Loucy (cell line): ENCODE measurements at regions not wholly inside any gene's neighbourhood (a gene's known extent, or its start where the extent isn't known, plus 50 kb on each side); places are given as distances from the start of the nearest gene placed in this dataset.

ENCODE experiments used
- H2AFZ ChIP-seq: fragments of 200-600 bp; sonication (generic); 2 replicates; pipeline ENCODE4 v1.6.0; 2016; ENCODE audit warnings: antibody characterized with exemption, mild to moderate bottlenecking, low read length, moderate library complexity
- H3F3A ChIP-seq: fragments of 200-600 bp; 2 replicates; pipeline ENCODE4 v1.6.0; 2016; ENCODE audit warnings: antibody characterized with exemption, low read depth, mild to moderate bottlenecking
- H3K27me3 ChIP-seq: fragments of 200-600 bp; sonication (generic); 2 replicates; pipeline ENCODE4 v1.6.1; 2014; ENCODE audit warnings: low read length, mild to moderate bottlenecking; ENCODE audit not compliant: insufficient read depth, poor library complexity, severe bottlenecking
- H3K36me3 ChIP-seq: fragments of 200-600 bp; sonication (generic); 2 replicates; pipeline ENCODE4 v1.6.1; 2016; ENCODE audit warnings: low read length; ENCODE audit not compliant: insufficient read depth
- H3K4me1 ChIP-seq: fragments of 200-600 bp; sonication (generic); 2 replicates; pipeline ENCODE4 v1.5.1; 2014; ENCODE audit warnings: low read length, mild to moderate bottlenecking; ENCODE audit not compliant: insufficient read depth, poor library complexity, severe bottlenecking
- H3K4me2 ChIP-seq: fragments of 200-600 bp; sonication (generic); 2 replicates; pipeline ENCODE4 v1.6.0; 2014; ENCODE audit warnings: antibody characterized with exemption, low read length, low read depth, mild to moderate bottlenecking; ENCODE audit not compliant: poor library complexity, severe bottlenecking
- H3K4me3 ChIP-seq: fragments of 200-600 bp; sonication (generic); 2 replicates; pipeline ENCODE4 v1.5.1; 2014; ENCODE audit warnings: low read length, mild to moderate bottlenecking, mixed read lengths; ENCODE audit not compliant: poor library complexity, severe bottlenecking
- H3K79me2 ChIP-seq: fragments of 200-600 bp; sonication (generic); 2 replicates; pipeline ENCODE4 v1.6.1; 2014; ENCODE audit warnings: low read length; ENCODE audit not compliant: insufficient read depth
- H3K9ac ChIP-seq: fragments of 200-600 bp; sonication (generic); 2 replicates; pipeline ENCODE4 v1.6.0; 2014; ENCODE audit warnings: mild to moderate bottlenecking, low read depth, low read length, moderate library complexity; ENCODE audit not compliant: poor library complexity, severe bottlenecking
- H3K9me2 ChIP-seq: fragments of 200-600 bp; sonication (generic); replicated peaks from 2 replicates; pipeline ENCODE4 v1.6.1; 2016; ENCODE audit warnings: low read depth, low read length, mixed read lengths
- H3K9me3 ChIP-seq: fragments of 200-600 bp; sonication (generic); 2 replicates; pipeline ENCODE4 v1.6.1; 2014; ENCODE audit warnings: mild to moderate bottlenecking, antibody characterized with exemption, low read length, low read depth; ENCODE audit not compliant: insufficient read depth
- H4K20me1 ChIP-seq: fragments of 200-600 bp; sonication (generic); 2 replicates; pipeline ENCODE4 v1.6.0; 2014; ENCODE audit warnings: antibody characterized with exemption, low read length, mild to moderate bottlenecking; ENCODE audit not compliant: insufficient read depth, poor library complexity, severe bottlenecking
- CTCF ChIP-seq: fragments of 200-600 bp; sonication (generic); conservative IDR thresholded peaks from 2 replicates; pipeline ENCODE4 v1.5.1; 2014; ENCODE audit warnings: mild to moderate bottlenecking, antibody characterized with exemption, low read length
- EZH2phosphoT487 ChIP-seq: fragments of 200-600 bp; IDR thresholded peaks from 2 replicates; pipeline ENCODE4 v1.6.1; 2018; ENCODE audit warnings: antibody characterized with exemption, mild to moderate bottlenecking, moderate library complexity, borderline replicate concordance

- TF ChIP-seq CTCF (no peak), EZH2phosphoT487 (no peak)
- Histone ChIP-seq H4K20me1 (no peaks in the 10 kb centered on the region), H3K4me2 (no peak overlapping the region), H3K4me1 (no peaks in the 10 kb centered on the region), H3K9ac (no peak overlapping the region), H3F3A (no peaks in the 10 kb centered on the region), H3K9me3 (no peaks in the 10 kb centered on the region; the same call in 1 of the 2 replicates), H3K27me3 (no peaks in the 10 kb centered on the region), H3K9me2 (no peaks in the 10 kb centered on the region), H3K36me3 (no peaks in the 10 kb centered on the region), H3K4me3 (no peak overlapping the region), H3K79me2 (no peaks in the 10 kb centered on the region), H2AFZ (no peak overlapping the region)
These were observed 737.4 kb upstream of the LUZP2 start for GRCh38 chr11:23759489-23759888.

- Histone ChIP-seq H3K9me2 (no peaks in the 10 kb centered on the region), H3K4me3 (no peak overlapping the region), H2AFZ (no peak overlapping the region), H3K27me3 (no peaks in the 10 kb centered on the region), H3K9me3 (peaks cover 18% of the 10 kb centered on the region), H3K4me1 (no peaks in the 10 kb centered on the region), H3K36me3 (no peaks in the 10 kb centered on the region), H3K79me2 (no peaks in the 10 kb centered on the region), H3K4me2 (no peak overlapping the region), H3F3A (no peaks in the 10 kb centered on the region), H4K20me1 (no peaks in the 10 kb centered on the region), H3K9ac (no peak overlapping the region)
- TF ChIP-seq EZH2phosphoT487 (no peak), CTCF (no peak)
These were observed 732.6 kb upstream of the LUZP2 start for GRCh38 chr11:23764286-23764685.

- no peaks in the 10 kb centered on the region for H3K4me1 ChIP-seq
- TF ChIP-seq EZH2phosphoT487: no peak
- TF ChIP-seq CTCF: no peak
- no peak overlapping the region for H3K4me2 ChIP-seq
- H3K9ac ChIP-seq: no peak overlapping the region
- H3K9me3 ChIP-seq: peaks cover 23% of the 10 kb centered on the region
- H3K9me2 ChIP-seq: no peaks in the 10 kb centered on the region
- H3F3A ChIP-seq: no peaks in the 10 kb centered on the region
- no peak overlapping the region for H3K4me3 ChIP-seq
- no peaks in the 10 kb centered on the region for H4K20me1 ChIP-seq
- H3K79me2 ChIP-seq: no peaks in the 10 kb centered on the region
- no peak overlapping the region for H2AFZ ChIP-seq
- H3K27me3 ChIP-seq: no peaks in the 10 kb centered on the region
- H3K36me3 ChIP-seq: no peaks in the 10 kb centered on the region
These were observed 731.1 kb upstream of the LUZP2 start for GRCh38 chr11:23765682-23766252.
